C4-2B (cell line): ENCODE measurements at regions not wholly inside any gene's neighbourhood (a gene's known extent, or its start where the extent isn't known, plus 50 kb on each side); places are given as distances from the start of the nearest gene placed in this dataset.

Experiments used
- H3K27ac ChIP-seq: fragments of 450-650 bp; 2 replicates; pipeline ENCODE4 v1.5.1; 2017
- CTCF ChIP-seq: fragments of 450-650 bp; conservative IDR thresholded peaks from 2 replicates; pipeline ENCODE4 v1.5.1; 2017; ENCODE audit warnings: mild to moderate bottlenecking
- ZFX ChIP-seq: fragments of 450-650 bp; IDR thresholded peaks from 2 replicates; pipeline ENCODE4 v1.6.1; 2017

- TF ChIP-seq ZFX (no peak), CTCF (no peak)
- no peak overlapping the region for H3K27ac ChIP-seq
Observed at GRCh38 chr10:29748109-29748650, 113.4 kb upstream of the SVIL start.

GRCh38 chr10:29746080-29746797, 111.5 kb upstream of the SVIL start:
- no peak for TF ChIP-seq ZFX
- TF ChIP-seq CTCF: no peak
- no peak overlapping the region for H3K27ac ChIP-seq

- H3K27ac ChIP-seq: no peak overlapping the region
- TF ChIP-seq CTCF (no peak), ZFX (no peak)
Observed at GRCh38 chr10:29740981-29741545, 106.3 kb upstream of the SVIL start.

- H3K27ac ChIP-seq: no peak overlapping the region
- no peak for TF ChIP-seq ZFX
- TF ChIP-seq CTCF: no peak
Observed at GRCh38 chr10:29738341-29738740, 103.6 kb upstream of the SVIL start.

GRCh38 chr10:29737074-29737593, 102.4 kb upstream of the SVIL start:
- no peak for TF ChIP-seq CTCF
- TF ChIP-seq ZFX: no peak
- H3K27ac ChIP-seq: no peak overlapping the region

GRCh38 chr10:29736366-29737073, 101.7 kb upstream of the SVIL start:
- no peak overlapping the region for H3K27ac ChIP-seq
- TF ChIP-seq CTCF (no peak), ZFX (no peak)
